Brain pericyte (primary cell): ENCODE measurements at regions not wholly inside any gene's neighbourhood (a gene's known extent, or its start where the extent isn't known, plus 50 kb on each side); places are given as distances from the start of the nearest gene placed in this dataset.
"Not testable (repeated sequence)": the region's sequence is repeated elsewhere in the genome, so short reads cannot be mapped to it uniquely, and the experiment has no call there.

Source experiments
- DNase-seq: peaks from one replicate; pipeline ENCODE4 v3.0.0-alpha.2; 2012; ENCODE audit warnings: low read depth, low spot score

DNA sequence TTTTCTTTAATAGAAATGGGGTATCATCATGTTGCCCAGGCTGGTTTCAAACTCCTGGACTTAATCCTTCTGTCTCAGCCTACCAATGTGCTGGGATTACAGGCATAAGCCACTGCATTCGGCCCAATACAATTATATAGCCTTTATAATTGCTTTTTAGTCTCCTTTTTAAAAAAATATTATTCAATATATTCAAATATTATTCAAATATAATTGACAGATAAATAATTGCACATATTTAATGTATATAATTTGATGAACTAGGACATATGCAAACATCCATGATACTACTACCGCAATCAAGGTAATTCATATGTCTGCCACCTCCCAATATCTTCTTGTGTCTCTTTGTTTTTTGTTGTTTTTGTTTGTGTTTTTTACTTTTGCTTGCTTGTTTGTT, 894.2 kb upstream of the PTPRD start:
- no peak for DNase-seq

DNA sequence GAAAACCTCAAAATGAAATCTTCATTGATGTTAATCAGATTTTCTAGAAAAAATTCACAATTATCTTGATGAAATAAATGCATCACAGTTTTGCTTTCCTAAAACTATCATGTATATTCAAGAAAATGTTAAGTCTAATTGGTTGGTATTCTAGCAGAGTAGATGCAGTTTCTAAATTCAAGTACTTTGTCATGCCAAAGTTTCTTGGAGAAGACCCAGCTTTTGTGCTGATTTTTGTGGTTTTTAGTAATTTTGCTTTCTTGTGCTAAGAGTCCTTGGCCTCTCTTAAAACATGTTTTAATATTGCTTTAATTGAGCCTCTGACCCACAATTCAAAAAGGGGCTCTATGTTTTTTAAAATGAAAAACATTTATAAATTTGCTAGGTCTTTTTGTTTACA, 924.8 kb upstream of the PTPRD start:
- no peak for DNase-seq

DNA sequence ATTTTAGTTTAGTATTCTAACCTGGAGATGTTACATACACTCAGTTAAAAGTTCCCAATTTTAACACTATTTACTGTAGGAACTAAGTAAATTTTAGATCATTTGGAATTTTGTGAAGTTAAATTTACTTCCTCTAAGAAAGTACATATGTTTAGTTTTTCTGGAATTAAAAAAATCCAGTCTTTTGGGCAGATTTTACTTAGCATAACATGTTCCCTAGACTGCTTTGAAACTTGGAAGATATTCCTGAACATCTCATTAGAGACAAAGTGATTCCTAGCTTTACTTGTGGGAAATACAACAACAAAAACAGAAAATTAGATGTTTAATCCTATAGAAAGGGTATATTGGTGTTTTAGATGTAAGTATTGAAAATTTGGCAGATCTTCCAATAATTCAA, 930.0 kb upstream of the PTPRD start:
- no peak for DNase-seq

DNA sequence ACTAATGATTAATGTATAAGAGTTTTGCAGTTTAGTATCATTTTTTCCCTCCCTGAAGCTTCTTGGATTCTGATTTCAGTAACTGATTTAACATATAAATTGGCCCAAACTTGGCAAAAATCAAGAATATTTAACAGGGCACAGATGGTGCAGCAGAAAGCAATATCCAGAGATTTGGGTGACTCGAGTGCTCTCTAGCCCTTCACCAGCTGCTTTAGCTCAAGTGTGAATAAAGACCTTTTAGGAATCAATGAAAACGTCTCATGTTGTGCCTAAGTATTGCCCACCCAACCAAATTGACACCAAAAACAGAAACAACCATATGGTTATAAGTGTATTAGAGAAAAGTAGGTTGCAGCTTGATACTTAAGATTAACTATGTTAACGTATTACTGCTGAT, 933.4 kb upstream of the PTPRD start:
- no peak for DNase-seq

DNA sequence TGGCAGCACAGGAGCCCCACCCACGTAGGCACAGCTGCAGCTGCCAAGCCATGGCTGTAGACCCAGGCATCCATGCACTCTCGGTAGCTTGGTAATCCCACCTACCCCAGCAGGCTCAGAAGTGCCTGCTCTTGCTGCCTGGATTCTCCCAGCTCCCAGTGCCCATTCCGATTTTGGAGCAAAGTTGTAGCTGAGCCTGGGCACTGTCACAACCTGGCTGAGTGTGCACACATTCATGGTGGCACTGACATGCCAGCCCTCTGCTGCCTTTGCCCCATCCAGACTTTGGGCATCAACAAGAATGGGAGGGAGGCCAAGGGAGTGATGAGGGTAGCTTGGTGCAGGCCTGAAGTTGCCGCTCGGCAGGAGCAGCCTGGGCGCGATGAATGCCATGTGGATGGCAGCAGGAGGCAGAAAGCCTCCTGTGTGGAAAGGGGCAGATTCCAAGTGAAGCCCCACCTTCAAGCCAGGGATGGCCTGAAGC, 936.6 kb upstream of the PTPRD start:
- DNase-seq: no peak

DNA sequence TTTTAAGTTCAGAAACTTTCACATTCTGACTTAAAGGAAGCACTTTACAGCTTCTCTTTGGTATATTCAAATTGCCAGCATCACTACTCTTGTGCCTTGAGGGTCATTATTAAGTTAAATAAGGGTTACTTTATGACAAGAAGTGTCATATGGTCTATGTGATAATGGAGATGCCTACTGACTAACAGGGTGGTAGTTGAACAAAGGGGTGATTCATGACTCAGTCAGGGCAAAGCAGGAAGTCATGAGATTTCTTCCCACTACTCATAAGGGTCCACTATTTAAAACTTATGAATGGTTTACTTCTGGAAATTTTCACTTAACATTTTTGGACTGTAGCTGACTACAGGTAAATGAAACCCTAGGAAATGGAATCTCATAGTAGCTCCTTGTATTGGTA, 938.3 kb upstream of the PTPRD start:
- DNase-seq: no peak

DNA sequence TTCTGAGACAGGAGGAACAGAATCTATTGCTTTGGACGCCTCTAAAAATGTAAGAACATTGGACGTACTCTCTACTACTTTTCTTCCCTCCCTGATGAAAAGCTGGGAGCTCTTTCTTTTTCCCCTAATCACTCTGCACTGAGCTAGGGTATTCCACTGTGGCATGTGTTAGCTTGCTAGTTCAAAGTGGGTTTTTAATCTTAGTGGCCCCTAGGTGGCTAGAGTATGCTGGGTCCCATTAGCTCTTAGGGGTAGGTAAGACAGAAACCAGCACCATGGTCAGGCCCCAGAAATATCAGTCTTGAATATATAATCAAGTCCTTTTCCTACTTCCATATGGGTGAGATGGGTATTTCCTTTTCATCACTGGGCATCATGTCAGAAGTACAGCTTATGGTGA, 945.2 kb upstream of the PTPRD start:
- no peak for DNase-seq

DNA sequence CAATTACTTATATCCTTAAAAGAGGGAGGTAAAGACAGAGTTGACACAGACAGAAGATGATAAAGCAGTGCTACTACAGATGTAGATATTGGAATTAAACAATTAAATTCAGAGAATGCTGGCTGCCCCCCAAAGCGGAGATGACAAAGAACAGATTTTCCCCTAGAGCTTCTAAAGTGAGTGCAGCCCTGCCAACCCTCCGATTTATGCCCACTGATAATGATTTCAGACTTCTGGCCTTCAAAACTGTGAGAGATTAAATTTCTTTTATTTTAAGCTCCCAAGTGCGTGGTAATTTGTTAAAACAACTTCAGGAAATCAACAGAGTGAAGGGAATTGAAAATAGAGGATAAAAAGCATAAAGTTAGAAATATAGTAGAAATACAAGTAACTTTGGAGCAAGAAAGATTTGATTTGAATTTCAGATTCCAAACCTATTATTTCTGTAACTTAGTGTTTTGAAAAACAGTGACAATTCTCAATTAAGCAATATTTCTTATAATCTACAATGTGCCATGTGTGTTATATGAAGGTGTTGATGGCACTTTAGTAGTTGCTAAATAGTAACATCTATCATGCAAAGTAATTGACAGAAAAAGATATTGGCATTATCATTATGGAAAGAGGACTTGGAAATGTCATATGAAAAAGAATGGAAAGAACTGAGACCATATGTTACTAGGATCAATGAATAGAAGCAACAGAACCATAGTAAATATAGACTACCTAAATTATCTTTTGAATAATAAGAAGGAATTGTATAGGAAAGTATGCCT, 946.4 kb upstream of the PTPRD start:
- DNase-seq: no peak

DNA sequence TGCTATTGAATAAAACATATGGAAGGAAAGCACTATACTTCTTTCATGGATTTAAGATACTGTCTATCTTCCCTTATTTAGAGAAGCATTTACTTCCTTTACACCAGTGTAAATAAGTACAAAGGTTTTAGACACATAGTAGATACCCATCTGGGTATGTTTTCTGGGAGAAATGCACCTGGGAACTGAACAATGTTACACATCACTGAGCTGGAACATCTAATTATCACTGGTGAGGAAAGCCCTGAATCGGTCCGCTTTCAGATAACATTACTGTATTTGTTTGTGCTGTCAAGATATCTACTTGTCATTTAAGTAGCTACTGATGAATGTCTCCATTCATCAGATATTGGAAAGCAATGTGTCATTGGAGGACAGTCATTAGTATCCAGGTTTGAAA, 964.7 kb upstream of the PTPRD start:
- no peak for DNase-seq

DNA sequence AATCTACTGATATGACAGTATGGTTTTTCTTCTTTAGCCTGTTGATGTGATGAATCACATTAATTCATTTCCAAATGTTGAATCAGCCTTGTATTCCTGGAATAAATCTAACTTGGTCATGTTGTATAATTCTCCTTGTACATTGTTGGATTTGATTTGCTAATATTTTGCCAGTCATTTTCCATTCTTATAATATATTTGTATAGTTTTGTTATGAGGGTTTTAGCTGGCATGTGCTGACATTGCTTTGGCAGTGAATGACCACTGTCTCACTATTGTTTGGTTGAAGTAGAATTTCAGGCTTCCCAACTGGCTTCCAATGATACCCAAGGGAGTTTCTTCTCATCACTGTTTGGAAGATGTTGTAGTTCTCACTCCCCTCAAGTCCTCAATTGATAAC, 983.0 kb upstream of the PTPRD start:
- no peak for DNase-seq

DNA sequence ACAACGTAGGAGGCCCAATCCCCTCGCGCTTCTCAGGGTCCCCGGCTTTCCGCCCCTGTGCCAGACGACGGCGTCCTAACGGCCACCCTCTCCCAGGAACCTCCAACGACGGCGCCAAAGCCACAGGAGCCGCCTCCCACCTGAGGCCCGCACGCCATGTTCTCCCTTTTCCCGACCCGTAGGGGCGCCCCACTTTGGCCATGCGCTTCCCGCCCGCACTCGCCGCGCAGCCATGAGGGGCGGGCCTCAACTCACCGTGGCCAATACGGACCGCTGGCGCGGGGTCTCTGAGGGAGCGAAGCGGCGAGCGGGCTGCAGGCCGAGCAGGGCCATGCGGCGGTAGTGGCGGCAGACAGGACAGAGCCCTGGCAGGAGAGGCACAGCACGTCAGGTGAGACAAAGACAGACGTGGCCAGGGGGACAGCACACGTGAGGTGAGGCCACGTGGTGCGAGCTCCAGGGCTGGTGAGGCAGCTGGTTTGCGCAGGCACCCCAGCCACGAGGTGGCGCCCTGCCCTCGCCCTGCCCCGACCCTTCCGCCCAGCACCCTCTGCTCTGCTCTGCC, 1005.5 kb upstream of the PTPRD start:
- DNase-seq: no peak

DNA sequence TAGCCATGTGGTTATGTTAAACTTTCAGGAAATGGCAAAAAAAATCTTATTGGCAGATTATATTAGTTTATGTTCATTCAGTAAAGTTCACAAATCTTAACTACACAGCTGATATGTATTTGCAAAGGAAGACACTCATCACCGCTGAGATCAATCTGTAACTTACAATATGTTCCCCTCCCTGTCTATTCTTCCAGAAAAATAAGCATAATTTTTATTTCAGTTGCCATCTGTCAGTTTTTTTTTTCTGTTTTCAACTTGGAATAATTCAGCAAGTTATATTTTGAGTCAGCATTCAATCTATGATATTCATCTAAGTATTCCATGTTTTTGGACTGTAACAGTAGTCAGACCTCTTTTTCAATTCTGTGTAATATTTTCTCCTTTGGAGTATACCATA, 1019.9 kb upstream of the PTPRD start:
- DNase-seq: no peak

DNA sequence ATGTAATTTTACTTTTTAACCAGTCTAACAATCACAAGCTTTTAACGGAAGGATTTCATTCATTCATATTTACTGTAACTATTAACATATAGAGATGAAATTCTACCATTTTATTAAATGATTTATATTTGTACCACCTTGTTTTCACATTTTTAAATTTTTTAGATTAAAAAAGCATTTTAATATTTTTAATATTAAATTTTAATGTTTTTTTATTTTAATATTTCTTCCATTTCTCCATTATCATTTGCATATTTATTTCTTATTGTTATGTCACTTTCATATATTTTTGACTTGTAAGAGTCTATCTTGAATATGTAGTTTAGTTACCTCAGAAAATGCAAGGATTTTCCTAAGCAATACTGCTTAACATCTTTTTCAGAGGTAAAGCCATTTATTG, 1034.0 kb upstream of the PTPRD start:
- no peak for DNase-seq

DNA sequence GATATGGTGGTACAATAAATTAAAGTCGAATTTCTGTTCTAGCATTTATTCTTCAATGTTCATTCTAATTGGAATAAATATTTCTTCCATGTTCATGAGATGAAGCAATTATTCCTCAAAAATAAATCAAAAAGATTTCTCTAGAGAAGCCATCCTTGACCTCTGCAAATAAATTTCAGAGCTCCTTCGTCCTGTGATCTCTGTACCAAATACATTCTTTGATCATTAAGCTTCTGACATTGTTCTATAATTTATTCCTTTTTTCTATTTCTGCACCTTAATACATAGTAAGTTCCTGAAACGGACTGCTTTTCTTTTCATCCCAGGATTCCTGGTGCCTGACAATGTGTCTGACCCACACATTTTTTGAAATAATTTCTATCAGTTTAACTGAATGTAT, 1039.3 kb upstream of the TYRP1 start:
- no peak for DNase-seq

DNA sequence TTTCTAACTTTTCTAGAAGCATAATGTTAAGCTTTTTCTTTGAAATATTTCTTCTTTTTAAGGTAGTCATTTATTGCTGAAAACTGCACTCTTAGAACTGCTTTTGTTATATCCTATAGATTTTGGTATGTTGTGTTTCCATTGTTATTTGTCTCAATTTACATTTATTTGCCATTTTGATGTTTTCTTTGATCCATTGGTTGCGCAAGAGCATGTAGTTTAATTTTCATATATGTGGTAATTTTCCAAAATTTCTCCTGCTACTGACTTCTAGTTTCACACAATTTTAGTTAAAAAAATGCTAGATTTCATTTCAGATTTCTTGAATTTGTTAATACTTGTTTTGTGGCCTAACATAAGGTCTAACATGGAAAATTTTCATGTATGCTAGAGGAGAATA, 1029.3 kb upstream of the TYRP1 start:
- DNase-seq: no peak

DNA sequence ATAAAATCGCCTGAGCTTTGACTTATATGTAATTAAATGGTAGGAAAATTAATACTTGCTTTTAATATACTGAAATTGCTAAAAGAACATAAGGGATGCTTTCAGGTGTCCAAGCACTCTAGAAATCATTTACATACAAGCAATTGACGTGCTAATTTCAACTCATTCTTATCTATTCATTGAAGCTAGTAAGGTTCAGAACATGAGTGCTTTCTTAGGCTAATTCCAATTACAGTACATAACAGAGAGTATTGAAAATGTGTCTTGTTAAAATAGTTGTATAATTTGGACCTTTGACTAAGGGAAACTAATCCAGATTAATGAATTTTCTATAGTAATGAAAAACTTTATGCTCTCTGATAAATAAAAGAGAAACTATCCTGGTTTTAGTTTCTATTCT, 1016.4 kb upstream of the TYRP1 start:
- no peak for DNase-seq

DNA sequence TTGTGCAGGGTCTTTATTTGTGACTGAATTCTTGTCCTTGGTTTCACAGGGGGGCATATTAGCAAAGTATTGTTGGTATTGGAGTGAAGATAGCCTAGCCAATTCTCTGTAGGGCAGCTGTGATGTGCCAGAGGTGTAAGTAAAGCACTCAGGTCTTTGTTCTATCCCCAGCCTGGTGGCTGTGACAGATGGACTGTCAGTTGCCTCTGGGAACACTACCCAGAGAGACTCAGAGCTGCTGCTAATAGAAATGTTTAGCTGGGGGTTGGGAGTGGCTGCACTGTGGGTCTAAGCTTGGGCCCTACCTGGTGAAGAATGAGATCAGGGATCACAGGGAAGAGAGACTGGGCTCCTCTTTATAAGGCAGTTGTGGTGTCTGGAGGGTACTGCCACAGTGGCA, 1006.5 kb upstream of the TYRP1 start:
- no peak for DNase-seq

DNA sequence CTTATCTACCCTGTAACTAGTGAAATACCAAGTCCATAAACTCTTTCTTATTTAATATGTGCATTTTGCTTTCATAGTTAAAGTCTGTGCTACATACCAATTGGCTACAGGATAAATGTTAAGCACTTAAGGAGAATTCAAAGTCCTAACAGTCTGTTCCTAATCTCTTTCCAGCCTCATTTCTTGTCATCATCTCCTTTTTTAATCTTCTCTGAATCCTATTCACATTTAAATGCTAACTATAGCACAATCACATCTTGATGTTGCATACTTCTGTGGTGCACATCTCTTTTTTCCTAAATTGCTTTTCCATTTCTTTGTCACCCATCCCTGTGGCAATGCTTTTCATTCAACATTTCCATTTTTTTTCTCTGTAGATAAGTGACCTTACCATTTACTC, 996.1 kb upstream of the TYRP1 start:
- no peak for DNase-seq

DNA sequence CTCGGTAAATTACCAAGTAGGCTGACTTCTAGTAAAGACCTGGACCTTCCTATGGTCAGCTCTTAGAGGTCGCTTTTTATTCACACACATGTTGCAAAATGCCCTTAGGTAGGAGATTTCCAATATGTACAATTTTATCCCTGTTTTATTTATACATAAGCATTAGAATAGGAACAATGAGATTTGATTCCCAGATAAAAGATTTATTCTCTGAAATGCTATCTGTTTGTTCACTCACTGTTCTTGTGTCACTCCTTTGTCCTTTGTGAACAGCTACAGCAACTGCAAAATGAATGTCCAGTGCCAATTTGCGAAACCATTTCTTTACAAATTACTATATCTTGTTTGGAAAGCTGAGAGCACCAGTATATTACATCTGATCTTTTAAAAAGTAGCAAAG, 991.5 kb upstream of the TYRP1 start:
- no peak for DNase-seq

DNA sequence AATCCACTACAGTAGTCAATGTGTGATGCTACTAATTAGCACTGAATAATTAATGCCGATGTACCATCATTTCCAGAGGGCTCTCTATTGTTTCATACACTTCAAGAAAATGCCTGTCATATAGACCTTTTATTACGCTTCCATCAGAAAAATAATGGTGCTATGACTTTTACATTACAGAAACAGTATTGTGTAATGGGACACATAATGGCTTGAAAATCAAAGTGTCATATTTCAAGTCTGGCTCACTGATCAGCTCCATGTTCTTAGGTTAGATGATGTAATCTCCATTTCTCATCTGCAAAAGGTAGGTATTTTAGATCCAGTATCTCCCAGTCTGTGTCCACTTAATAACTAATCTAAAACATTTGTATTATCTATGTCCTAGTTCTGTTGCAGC, 990.6 kb upstream of the TYRP1 start:
- no peak for DNase-seq

DNA sequence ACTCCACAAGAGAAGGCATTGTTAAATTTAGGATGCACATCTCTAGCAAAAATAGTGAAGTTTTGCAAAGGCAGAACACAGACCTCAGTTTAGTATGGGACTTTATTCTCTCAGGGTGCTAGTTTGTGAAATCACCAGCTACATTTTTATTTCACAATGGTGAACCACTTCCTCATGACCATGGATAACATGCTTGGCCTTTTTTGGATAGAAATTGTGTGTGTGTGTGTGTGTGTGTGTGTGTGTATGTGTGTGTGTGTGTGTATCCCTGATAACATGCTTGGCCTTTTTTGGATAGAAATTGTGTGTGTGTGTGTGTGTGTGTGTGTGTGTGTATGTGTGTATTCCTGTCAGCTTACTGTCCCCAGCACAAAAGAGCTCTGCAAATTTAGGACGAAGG, 989.0 kb upstream of the TYRP1 start:
- not testable (repeated sequence) for DNase-seq

DNA sequence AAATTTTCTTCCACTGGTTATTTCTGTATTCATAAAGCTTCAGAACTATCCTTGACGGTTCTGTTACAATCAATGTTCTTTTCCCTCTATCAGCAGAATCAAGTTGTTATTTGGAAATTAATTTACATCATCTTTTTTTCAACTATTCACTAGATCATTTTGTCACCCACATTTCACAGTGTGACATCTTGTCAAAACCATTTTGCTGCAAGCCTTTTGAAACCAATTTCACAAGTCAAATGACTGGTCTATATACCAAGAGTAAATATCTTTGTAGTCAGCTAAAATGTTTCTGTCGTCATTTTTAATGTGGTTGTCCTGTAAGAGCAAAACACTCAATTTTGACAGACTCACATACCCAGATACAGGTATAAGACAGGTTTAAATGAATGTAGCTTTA, 984.3 kb upstream of the TYRP1 start:
- no peak for DNase-seq

DNA sequence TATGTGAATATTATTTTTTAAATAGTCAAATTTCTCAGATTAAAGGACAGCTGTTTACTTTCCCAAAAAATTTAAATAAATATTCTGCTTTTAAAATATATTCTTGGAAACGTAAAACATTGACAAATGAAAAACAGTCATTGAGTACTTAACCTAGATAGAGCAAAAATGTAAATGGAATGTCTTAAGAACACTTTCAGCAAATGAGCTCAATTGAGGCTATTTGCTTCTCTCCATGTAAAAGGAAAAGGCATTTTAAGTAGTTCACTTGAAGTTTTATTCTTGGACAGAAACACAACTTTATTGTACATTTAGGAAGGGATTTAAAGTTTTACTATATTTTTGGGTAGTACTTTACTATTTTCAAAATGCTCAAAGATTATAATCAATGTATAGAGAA, 983.6 kb upstream of the TYRP1 start:
- no peak for DNase-seq

DNA sequence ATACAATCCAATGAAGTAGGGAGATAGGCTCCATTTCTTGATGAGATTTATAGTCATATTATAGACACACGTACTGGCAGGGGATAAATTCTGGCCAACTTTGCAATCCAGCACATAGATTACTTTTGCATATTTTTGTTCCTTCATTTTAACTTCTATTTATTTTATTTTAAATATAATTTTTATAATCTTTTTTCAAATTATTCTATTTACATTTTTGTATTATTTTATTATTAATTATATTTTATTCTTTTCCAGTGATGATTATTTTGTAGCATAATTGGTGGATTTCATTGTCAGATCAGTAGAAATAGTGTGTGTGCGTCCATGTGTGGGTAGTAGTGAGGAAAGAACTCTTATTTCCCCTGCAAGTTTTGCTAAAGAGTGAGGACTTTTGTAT, 980.1 kb upstream of the TYRP1 start:
- DNase-seq: no peak
